ENCODE measurements at regions not wholly inside any gene's neighbourhood (a gene's known extent, or its start where the extent isn't known, plus 50 kb on each side); places are given as distances from the start of the nearest gene placed in this dataset.

- Histone ChIP-seq H3K4me1 (no peaks in the 10 kb centered on the region), H3K27me3 (replicated peaks; ENCODE audit: control insufficient read depth, insufficient read depth, low read length) (no peaks in the 10 kb centered on the region), H3K36me3 (ENCODE audit: control insufficient read depth, insufficient read depth, low read length) (no peaks in the 10 kb centered on the region), H3K9me3 (no peaks in the 10 kb centered on the region), H3K4me3 (ENCODE audit: low read depth, low read length) (no peak overlapping the region)
- Mint-ChIP-seq H3K36me3 (ENCODE audit: insufficient read depth, unreplicated experiment) (no peaks in the 10 kb centered on the region), H3K4me1 (ENCODE audit: low read depth, unreplicated experiment) (no peaks in the 10 kb centered on the region), H3K27me3 (ENCODE audit: insufficient read depth, unreplicated experiment) (peaks cover 6% of the 10 kb centered on the region), H3K9me3 (ENCODE audit: unreplicated experiment) (peaks cover 9% of the 10 kb centered on the region), H3K4me3 (ENCODE audit: unreplicated experiment) (no peak overlapping the region), H3K27ac (ENCODE audit: unreplicated experiment) (no peak overlapping the region)
- ChIA-PET POLR2A (no interaction called here), CTCF (no interaction called here)
- BruUV-seq (replicated peaks) = no TSS peak
- DNase-seq = no peak
- intact Hi-C loops (cut with micrococcal nuclease; ENCODE audit: unreplicated experiment) = no loop called here
- no peak for TF ChIP-seq CTCF (IDR thresholded peaks at IDR 0.05; ENCODE audit: insufficient read depth in 1 of 2, low read depth in 1 of 2, low read length in 1 of 2, severe bottlenecking in 1 of 2, unreplicated experiment in 1 of 2)
Observed at GRCh38 chr11:95577716-95578460, 211.7 kb downstream of the FAM76B start.

GRCh38 chr11:95576146-95576845, 213.3 kb downstream of the FAM76B start:
- CTCF ChIA-PET = no interaction called here
- Histone ChIP-seq H3K27me3 (replicated peaks; ENCODE audit: control insufficient read depth, insufficient read depth, low read length) (0 out of 2 replicates have a peak, but pooled peaks cover under 1% of the 10 kb centered on the region), H3K36me3 (ENCODE audit: control insufficient read depth, insufficient read depth, low read length) (no peaks in the 10 kb centered on the region), H3K9me3 (no peaks in the 10 kb centered on the region), H3K4me3 (ENCODE audit: low read depth, low read length) (no peak overlapping the region), H3K4me1 (no peaks in the 10 kb centered on the region)
- no peak overlapping the region for H3K27ac Mint-ChIP-seq (ENCODE audit: unreplicated experiment)
- peaks cover 11% of the 10 kb centered on the region for H3K27me3 Mint-ChIP-seq (ENCODE audit: insufficient read depth, unreplicated experiment)
- no TSS peak for BruUV-seq (replicated peaks)
- DNase-seq = no peak
- H3K9me3 Mint-ChIP-seq (ENCODE audit: unreplicated experiment) = no peaks in the 10 kb centered on the region
- POLR2A ChIA-PET = interaction anchor here (0.6 kb wide), 1 partner anchor 185 kb away, joined by 3 read pairs; no protein-coding TSS in a partner anchor
- no peak overlapping the region for H3K4me3 Mint-ChIP-seq (ENCODE audit: unreplicated experiment)
- no peak for TF ChIP-seq CTCF (IDR thresholded peaks at IDR 0.05; ENCODE audit: insufficient read depth in 1 of 2, low read depth in 1 of 2, low read length in 1 of 2, severe bottlenecking in 1 of 2, unreplicated experiment in 1 of 2)
- no peaks in the 10 kb centered on the region for H3K4me1 Mint-ChIP-seq (ENCODE audit: low read depth, unreplicated experiment)
- intact Hi-C loops (cut with micrococcal nuclease; ENCODE audit: unreplicated experiment) = no loop called here
- no peaks in the 10 kb centered on the region for H3K36me3 Mint-ChIP-seq (ENCODE audit: insufficient read depth, unreplicated experiment)

GRCh38 chr11:95575517-95575916, 214.1 kb downstream of the FAM76B start:
- intact Hi-C loops (cut with micrococcal nuclease; ENCODE audit: unreplicated experiment) = no loop called here
- Mint-ChIP-seq H3K36me3 (ENCODE audit: insufficient read depth, unreplicated experiment) (no peaks in the 10 kb centered on the region), H3K27ac (ENCODE audit: unreplicated experiment) (no peak overlapping the region), H3K27me3 (ENCODE audit: insufficient read depth, unreplicated experiment) (peaks cover 14% of the 10 kb centered on the region), H3K9me3 (ENCODE audit: unreplicated experiment) (no peaks in the 10 kb centered on the region), H3K4me3 (ENCODE audit: unreplicated experiment) (no peak overlapping the region), H3K4me1 (ENCODE audit: low read depth, unreplicated experiment) (no peaks in the 10 kb centered on the region)
- no peak for TF ChIP-seq CTCF (IDR thresholded peaks at IDR 0.05; ENCODE audit: insufficient read depth in 1 of 2, low read depth in 1 of 2, low read length in 1 of 2, severe bottlenecking in 1 of 2, unreplicated experiment in 1 of 2)
- Histone ChIP-seq H3K4me1 (no peaks in the 10 kb centered on the region), H3K36me3 (ENCODE audit: control insufficient read depth, insufficient read depth, low read length) (no peaks in the 10 kb centered on the region), H3K9me3 (0 out of 2 replicates have a peak, but pooled peaks cover 3% of the 10 kb centered on the region), H3K4me3 (ENCODE audit: low read depth, low read length) (no peak overlapping the region), H3K27me3 (replicated peaks; ENCODE audit: control insufficient read depth, insufficient read depth, low read length) (0 out of 2 replicates have a peak, but pooled peaks cover 2% of the 10 kb centered on the region)
- ChIA-PET CTCF (no interaction called here), POLR2A (no interaction called here)
- DNase-seq = no peak
- no TSS peak for BruUV-seq (replicated peaks)

Data from Caco-2 (cell line).